Fibroblast of peridontal ligament (primary cell): ENCODE measurements at regions not wholly inside any gene's neighbourhood (a gene's known extent, or its start where the extent isn't known, plus 50 kb on each side); places are given as distances from the start of the nearest gene placed in this dataset.

Experiments used
- DNase-seq: peaks from one replicate; pipeline ENCODE4 v3.0.0-alpha.2; 2010; ENCODE audit errors: extremely low read depth

DNA sequence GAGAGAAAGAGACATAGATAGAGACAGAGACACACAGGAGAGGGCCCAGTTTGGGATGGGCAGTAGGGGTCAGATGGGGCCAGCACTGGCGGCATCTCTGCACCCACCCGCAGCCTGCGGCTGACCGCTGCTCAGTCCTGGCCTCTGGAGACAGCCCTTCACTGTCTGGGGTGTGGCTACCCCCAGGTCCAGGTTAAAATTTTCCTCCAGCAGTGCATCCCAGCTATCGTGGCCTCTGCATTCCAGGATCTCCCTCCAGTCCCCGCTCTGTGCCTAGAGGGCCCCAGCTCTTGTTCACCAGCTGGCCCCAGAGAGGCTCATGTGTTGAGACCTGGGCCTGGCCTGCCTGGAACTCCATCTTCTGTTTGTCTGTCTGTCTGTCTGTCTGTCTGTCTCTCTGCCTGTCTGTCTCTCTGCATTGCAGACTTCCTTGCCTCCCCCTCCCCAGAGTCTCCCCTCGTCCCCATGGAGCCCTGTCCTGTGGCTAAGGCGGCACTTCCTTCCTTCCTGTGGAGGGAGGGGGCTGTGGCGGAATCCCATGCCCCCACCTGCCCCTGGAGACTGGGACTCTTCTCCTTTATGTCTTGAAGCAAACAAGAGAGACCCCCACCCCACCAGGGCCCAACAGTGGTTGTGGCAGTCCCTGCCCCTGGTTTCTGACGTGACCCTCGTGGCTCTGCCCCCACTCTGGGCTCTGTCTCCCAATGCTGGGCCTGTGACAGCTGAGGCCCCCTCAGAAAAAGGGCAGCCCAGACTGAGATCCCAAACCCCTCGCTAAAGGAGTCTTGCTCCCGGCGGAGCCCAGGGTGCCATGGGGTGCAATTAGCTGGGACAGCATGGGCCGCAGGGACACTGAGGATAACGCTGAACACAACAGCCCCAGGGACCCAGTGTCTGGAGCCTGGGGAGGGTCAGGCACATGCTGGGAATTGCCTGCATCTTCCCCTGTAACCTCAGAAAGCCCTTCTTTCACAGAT lies 241.8 kb downstream of the NPHP4 start:
- no peak for DNase-seq

DNA sequence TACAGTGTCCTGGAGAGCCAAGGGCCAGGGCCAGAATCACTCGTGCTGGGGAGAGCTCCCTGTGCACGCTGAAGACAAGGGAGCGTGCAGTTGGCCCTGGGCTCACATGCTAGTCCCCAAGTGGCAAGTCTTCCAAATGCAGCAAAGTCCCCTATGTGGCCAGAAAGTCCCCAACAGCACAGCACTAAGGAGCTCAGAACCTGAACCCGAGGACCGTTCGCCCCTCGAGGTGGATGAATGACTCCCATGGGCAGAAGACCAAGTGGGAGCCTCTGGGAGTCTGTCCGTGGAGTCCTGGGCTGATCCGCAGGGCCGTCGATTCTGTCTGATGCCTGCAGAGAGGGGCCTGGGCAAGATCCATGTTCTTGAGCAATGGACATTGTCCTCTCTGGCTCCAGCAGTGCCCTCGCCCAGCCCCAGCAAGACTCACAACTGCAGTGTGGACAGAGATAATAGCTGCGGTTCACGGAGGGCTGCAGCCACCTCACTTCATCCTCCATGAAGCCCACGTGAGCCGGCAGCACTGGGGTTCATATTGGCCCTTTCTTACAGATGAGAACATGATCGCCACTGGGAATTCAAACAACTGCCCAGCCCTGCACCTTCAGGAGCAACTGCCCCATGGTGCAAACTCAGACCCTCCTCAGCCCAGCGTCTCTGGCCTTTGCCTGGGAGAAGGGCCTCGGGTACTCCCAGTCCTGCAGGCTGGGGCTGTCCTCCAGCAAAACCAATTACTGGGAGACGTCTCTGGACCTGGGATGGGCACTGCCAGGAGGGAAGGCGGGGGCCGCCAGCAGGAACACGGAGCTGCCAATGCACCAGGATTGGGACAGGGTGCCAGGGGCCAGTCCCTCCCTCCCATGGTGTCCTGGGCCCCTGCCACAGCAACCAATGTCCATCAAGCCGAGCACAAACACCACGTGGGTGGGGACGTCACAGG lies 243.7 kb downstream of the NPHP4 start:
- DNase-seq: no peak

DNA sequence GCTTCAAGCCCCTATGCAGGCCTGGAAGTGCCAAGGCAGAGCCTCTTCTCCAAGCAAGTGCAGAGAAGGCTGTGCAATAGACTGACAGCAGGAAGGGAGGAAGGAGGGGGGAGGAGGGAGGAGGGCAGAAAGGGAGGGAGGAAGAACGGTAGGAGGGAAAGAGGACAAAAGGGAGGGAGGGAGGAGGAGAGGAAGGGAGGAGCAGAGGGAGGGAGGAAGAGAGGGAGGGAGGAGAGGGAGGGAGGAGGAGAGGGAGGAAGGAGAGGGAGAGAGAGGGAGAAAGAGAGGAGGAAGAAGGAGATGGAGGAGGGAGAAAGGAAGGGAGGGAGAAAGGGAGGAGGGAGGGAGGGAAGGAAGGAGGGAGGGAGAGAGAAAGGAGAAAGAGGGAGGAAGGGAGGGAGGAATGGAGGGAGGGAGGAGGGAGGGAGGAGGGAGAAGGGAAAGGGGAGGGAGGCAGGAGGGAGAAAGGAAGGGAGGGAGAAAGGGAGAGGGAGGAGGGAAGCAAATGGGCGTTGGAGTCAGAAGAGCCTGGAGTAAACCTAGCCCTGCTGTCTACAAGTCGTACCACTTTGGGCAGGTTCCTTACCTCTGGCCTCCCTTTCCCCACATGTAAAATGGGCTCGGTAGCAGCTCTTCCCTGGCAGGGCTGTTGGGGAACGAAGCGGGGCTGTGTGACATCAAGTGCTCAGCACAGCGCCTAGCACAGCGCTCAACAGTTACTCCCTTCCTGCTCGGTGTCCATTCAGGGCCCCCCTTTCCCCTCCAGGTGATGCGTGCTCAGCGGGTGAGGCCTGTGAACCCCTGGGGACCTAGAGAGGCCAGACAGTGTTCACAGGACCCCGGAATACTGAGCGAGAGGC lies 244.6 kb downstream of the NPHP4 start:
- no peak for DNase-seq

DNA sequence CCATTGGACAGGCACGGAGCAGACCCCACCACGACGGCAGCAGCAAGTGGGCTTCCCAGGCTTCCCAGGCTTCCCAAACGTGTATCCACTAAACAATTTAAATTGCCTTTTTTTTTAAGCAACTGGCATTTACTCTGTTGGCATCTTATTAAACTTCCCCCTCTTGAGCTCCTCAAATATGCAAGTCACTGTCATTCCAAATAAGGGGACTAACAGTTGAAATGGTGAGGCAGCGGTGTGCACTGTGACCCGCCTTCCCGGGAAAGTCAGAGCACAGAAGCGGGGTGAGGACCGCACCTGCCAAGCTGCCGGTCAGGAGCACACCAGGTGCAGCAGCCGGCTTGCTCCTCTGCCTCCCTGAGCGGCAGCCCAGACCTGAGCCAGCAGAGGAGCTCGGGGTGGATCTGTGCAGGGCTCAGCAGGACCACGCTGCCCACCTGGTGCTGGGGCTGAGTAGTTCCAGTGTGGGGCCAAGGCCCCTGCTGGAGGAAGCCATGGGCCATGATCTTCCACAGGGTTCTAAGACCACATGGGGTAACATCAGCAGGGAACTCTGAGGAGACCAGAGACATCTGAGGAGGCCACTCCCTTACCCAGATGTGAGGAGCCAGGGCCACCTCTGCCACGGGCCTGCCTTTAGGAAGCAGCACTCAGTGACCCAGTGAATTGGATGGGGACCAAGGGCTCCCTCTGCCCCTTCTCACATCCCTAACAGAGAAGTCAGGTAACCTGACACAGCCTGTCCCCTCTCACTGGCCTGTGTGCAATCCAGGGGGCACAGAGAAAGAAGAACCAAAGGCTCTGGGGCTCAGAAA lies 245.4 kb downstream of the NPHP4 start:
- no peak for DNase-seq

DNA sequence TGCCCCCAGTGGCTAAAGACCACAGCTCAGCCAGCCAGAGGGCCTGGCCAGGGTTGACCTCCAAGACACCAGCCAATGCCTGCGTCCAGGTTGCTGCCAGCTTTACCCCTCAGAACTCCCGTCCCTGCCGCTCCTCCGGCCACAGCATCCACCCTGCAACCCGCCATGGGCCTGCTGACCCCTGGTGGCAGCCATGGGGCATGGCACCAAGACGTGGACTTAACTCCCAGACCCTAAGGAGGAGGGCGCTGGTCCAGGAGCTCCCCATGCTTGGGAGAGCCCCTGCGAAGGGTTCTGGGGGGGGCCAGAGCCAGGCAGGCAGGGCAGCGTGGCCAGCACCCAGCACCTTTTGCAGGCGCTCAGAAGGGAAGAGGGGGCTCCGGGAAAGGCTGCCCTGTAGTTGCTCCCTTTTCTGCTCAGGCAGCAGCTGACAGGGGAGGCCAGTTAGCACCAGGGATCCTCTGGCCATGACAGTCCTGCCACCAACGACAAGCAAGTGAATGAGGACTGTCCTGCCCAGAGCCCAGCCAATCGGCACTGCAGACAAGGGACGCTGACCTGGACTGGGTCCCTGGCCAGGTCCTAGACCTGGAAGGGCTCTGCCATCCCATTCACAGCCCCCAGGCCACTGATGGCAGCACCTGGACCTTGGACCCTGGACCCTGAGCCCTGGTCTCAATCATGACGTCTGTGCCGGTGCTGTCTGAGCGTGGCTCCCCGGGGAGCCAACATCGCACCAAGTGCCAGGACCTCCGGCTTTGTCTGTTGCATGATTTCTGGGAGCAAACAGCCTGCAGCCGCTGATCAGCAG lies 246.2 kb downstream of the NPHP4 start:
- DNase-seq: peak; percentile 6

DNA sequence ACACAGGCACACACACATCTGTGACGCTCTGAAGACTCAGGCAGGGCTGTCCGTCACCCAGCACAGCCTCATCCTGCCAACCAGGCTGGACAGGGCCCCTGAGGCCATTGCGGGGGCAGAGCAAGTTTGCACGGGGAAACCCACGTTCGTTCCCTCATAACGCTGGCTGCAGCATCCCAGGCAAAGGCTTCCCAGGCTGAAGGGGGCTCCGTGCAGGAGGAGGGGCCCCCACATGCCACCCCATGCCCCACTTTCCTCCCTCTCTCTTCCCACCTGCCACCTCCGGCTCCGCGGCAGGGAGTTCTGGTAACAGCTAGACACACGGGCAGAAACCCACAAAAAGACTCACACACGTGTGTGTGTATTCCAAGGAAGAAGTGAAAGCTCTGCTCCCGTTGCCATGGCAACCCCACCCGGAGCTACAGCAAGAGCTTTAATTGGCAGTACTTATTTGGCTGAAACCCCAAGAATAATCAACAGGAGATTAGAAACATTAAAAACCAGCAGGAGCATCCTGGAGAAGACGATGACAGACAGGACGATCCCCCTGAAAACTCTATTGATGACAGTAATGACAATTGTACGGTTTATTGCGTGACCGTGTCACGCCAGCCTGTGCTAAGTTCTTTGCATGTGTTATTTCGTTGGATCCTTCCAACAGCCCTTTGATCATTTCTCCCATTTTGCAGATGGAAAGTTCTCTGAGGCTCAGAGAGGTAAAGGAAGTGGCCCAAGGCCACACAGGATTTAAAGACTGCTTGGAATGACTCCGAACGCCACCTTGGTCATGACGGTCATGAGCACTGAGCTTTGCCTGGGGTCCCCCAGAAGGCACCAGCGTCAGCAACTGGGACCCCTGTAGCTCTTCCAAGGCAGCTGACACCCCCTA lies 247.1 kb downstream of the NPHP4 start:
- no peak for DNase-seq

DNA sequence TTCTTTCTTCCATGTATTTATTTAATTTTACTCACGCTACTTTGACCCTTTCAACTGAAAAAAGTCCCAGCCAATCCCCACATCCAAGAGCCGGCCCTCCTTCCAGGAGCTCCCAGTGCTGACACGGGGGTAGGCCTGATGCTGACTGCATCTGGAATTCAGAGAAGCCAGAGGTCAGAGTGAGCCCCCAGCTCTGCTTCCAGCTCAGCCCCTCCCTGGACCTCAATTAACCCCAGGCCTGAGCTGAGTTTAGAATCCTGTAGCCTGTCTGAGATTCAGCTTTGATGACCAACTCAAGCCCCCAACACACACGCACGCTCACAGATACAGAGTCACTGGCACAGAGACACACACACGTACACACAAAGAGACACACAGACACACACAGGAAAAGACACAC lies 247.9 kb downstream of the NPHP4 start:
- DNase-seq: no peak

DNA sequence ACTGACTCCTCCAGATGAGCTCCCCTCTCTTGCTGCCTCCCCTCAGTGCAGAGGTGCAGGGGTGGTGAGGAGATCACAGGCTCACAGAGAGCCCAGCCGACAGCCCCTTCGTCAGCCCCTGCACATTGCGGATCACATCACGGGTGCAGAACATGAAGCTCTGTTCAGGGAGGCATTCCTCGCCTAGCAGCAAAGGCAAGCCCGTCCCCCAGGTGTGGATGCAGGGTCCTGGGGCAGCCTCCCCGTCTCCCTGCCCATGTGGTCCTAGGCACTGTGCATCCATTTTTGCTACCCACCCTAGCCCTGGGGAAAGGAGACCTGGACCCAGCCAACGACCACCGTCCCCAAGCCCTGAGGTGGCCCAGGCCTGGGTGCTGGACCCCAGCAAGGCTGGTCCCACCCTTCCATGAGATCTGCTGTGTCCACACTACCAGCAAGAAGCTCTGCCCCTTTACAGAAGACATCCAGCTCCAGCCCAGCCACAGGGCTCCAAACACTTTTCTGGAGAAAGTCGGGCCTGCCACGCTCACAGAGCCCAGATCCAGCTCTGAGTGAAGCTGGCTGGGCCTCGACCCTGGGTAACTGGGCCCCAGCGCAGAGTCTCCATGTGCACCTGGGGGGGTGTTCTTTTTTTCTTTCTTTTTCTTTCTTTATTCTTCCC lies 248.7 kb downstream of the NPHP4 start:
- no peak for DNase-seq

DNA sequence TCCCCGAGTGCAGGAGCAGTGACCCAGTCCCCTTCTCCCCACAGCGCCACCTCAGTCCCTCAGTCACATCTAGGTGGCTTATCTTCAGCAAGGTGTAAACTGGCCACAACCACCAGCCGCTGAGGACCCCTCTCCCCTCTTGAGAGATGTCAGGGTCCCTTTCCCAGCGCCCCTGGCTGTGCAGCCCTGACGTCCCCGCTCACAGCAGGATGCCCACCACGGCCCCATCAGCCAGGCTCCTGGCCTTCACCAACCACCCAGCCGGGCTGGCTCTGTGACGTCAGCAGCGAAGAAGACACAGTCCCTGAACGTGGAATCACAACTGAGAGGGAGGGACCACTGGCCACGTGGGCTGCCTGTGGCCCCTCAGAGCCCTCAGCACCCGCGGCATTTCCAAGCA lies 249.4 kb downstream of the NPHP4 start:
- DNase-seq: no peak

DNA sequence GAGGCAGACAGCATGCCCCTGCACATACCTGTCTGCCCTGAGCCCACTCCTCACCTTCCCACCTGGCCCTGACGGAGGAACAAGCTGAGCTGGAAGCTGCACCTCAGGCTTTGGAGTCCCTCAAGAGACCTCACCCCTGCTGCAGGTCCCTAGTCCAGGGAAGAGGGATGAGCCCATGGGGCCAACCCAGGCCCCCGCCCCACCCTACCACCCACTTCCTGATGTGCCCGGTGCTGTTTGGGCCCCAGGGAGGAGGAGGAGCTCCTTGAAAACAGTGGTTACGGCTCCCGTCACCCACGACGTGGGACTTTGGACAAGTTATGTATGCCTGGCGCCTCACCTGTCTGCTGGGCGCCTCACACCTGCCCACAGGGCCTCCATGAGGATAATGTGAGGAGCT lies 250.2 kb downstream of the NPHP4 start:
- DNase-seq: no peak

DNA sequence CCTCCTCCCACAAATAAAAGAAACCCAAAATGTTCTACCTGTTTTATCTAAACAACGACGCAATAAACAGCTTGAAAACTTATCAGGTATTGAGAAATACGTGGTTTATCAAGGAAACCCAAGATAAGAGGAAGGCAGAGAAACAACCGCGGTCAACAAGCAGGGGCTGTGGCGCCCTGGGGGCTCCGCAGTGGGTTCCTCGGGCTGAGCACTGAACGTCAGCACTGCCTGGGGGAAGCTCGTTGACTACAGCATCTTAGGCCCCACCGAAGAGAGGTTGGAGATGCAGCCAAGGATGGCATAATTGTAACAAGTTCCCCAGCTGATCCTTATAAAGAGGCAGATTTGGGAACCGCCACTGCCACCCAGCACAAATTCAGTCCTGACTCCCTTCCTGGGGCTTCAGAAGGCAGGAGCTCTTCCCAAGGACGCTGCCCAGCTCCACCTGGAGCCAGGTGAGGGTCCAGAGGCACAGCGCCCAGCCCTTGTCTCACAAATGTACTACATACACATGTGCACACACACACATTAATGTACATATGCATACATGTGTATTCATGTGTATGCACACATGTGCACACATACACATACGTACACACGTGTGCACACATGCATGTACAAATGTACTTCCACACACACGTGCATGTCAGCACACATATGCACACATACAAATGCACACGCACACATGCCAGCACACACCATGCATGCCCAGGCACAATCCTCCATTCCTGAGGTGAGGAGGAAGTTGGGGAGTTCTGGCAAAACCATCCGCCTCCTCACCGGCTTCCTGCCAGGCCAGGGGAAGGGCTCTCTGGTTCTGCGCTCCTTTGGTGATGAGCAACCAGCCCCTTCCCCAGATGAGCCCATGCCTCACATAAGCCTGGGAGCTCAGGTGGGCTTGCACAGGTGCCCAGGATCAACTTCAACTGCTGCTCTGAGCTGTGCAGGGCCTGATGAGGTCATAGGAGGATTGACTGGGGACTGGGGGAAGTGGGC lies 251.1 kb downstream of the NPHP4 start:
- no peak for DNase-seq

DNA sequence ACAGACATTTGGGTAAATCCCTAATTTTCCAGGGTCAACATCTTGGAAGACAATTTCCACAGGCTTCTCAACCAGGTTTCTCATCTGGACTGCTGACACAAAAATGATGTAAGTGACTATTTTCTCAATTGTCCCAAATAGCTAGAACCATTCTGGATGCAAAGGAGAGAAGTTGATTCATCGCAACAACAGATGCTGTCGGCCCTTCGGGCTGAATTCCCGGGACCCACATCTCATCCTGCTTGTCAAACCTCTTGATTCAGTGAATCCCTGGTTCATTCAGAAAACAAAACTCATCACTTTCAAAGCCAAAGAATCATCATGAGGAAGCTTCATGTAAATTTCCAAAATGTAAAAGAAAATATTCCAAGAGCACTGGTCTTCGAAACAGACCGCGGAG lies 251.8 kb downstream of the NPHP4 start:
- no peak for DNase-seq

DNA sequence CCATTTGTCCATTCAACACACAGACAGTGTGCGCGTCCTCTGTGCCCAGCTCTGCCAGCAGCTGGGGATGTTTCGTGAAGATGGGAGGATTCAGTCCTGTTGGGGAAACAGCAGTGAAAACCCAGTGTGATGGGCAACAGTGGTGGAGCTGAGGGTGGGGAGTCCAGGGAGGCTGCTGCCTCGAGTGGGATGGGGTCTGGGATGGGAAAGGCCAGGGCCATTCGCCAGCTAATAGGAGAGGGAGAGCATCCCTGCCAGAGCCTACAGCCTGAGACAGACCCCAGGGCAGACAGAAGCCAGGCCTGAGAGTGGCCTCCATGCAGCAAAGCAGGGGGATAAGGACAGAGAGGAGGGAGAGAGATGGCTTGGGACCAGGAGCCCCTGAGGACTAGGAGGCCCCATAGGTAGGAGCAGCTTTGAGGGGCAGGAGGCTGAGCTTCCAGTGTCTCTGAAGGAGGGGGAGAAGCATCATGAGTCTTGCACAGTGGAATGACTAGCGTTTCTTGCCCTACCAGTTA lies 252.6 kb downstream of the NPHP4 start:
- DNase-seq: no peak

DNA sequence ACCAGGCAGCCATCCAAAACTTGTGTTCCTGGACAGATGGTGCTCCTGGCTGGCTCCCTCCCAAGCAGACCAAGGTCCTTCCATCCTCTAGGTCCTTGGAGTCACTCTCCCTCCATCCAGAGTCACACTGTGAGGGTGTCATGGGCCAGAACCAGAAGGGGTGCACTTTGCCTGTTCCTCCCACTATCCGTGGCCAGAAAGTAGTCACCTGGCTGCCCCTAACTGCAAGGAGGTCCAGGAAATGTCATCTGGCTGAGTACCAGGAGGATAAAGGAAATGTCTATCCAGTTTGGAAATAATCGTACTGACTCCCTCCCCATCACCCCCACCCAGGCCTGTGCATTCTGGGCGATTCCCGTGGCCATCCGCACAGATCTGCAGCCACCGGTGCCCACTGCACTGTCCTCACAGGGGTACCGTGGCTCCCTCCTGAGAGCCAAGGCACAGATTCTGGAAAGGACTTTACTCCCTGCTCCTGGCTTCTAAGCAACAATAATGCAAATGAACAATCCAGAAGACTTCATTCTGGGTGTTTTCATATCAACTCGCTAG lies 253.2 kb downstream of the NPHP4 start:
- no peak for DNase-seq

DNA sequence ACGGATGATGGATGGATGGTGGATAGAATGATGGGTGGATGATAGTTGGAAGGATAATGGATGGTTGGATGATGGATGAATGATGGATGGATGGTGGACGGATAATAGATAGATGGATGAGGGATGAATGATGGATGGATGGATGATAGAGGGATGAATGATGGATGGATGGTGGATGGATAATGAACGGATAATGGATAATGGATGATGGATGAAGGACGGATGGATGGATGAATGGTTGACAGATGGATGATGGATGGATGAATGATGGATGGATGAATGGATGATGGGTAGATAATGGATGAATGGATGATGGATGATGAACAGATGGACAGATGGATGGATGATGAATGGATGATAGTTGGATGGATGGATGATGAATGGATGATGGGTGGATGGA lies 255.1 kb downstream of the NPHP4 start:
- no peak for DNase-seq

DNA sequence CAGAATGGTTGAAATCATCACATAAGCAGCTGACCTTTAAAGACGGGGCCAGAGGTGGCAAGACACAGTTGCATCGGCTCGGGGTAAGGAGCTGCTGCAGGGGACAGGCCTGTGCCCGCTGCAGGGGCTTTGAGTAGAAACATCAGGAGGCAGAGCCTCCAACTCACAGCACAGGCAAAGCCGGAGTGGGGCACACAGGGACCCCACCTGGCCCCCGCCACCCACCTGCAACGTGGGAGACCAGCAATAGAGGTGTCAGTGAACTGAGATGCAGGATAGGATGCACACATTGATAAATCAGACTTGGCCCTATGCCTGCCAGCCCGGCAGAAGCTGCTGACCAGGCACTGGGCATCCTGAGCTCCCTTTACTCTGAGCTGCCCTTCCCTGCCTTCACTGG lies 257.2 kb downstream of the NPHP4 start:
- no peak for DNase-seq

DNA sequence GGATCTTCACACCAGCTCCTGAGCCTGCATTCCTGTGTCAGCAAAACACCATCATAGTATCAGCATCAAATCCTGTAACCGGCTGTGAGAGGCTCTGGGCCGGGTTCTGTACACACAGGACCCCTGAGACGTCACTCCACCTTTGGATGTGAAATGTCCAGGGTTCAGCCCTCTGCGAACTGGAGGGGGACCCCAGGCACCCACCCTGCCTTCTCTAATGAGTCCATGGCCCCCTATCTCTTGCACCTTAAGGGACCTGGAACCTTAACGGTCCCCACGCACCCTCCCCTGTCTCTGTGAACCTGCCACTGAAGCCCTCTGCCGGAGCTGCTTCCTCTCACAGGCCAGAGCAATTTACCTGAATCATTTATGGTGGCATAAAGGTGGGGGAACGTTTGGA lies 257.8 kb downstream of the NPHP4 start:
- no peak for DNase-seq
